Osteocyte (in vitro differentiated cells): ENCODE measurements at regions not wholly inside any gene's neighbourhood (a gene's known extent, or its start where the extent isn't known, plus 50 kb on each side); places are given as distances from the start of the nearest gene placed in this dataset.
A peak's percentile ranks its signal among the peaks of the same experiment; 100 is the strongest.

Source experiments
- DNase-seq: peaks from one replicate; pipeline ENCODE4 v3.0.0; 2021; ENCODE audit warnings: mixed read lengths; ENCODE audit not compliant: unreplicated experiment; ENCODE audit errors: extremely low spot score
- H3K27ac Mint-ChIP-seq: one replicate; pipeline ENCODE4 v1.8.0; 2021; ENCODE audit warnings: mild to moderate bottlenecking, mixed read lengths; ENCODE audit not compliant: unreplicated experiment
- H3K27me3 Mint-ChIP-seq: one replicate; pipeline ENCODE4 v1.8.0; 2021; ENCODE audit warnings: mixed read lengths; ENCODE audit not compliant: unreplicated experiment
- H3K36me3 Mint-ChIP-seq: one replicate; pipeline ENCODE4 v1.8.0; 2021; ENCODE audit warnings: mixed read lengths; ENCODE audit not compliant: unreplicated experiment
- H3K4me1 Mint-ChIP-seq: one replicate; pipeline ENCODE4 v1.8.0; 2021; ENCODE audit warnings: mixed read lengths; ENCODE audit not compliant: unreplicated experiment
- H3K4me3 Mint-ChIP-seq: one replicate; pipeline ENCODE4 v1.8.0; 2021; ENCODE audit warnings: mild to moderate bottlenecking, moderate library complexity, mixed read lengths; ENCODE audit not compliant: unreplicated experiment
- H3K9me3 Mint-ChIP-seq: one replicate; pipeline ENCODE4 v1.8.0; 2021; ENCODE audit warnings: mixed read lengths; ENCODE audit not compliant: unreplicated experiment
- TF ChIP-seq, protein P1 (sequence below): fragments of 200-600 bp; sonication (generic); IDR thresholded peaks from 2 replicates; pipeline ENCODE4 v1.5.0; 2021; ENCODE audit warnings: antibody characterized with exemption, mild to moderate bottlenecking, moderate library complexity

DNA sequence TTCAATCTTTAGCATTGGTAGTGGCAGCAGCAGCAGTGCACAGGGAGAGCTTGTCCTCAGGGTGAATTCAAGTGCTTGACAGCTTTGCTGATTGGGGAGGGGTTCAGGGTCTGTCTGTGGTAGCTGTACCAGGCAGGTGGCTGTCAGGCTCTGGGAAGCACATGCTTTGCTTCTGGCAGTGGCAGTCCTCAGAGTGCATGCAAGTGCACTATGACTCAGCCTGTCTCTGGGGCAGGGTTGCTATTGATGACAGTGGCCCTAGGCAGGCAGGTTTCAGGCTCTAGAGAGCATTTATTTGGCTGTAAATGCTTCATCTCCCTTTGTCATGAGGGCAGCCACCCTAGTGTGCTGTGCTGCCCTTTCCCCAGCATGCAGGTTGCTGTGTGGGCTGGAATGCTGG is 251.9 kb upstream of the LRRC7 start:
- no peak for DNase-seq
- Mint-ChIP-seq H3K9me3 (peaks cover 14% of the 10 kb centered on the region), H3K27me3 (peaks cover 4% of the 10 kb centered on the region), H3K4me3 (no peak overlapping the region), H3K4me1 (no peaks in the 10 kb centered on the region), H3K36me3 (no peaks in the 10 kb centered on the region), H3K27ac (no peak overlapping the region)
- TF ChIP-seq, protein P1, sequence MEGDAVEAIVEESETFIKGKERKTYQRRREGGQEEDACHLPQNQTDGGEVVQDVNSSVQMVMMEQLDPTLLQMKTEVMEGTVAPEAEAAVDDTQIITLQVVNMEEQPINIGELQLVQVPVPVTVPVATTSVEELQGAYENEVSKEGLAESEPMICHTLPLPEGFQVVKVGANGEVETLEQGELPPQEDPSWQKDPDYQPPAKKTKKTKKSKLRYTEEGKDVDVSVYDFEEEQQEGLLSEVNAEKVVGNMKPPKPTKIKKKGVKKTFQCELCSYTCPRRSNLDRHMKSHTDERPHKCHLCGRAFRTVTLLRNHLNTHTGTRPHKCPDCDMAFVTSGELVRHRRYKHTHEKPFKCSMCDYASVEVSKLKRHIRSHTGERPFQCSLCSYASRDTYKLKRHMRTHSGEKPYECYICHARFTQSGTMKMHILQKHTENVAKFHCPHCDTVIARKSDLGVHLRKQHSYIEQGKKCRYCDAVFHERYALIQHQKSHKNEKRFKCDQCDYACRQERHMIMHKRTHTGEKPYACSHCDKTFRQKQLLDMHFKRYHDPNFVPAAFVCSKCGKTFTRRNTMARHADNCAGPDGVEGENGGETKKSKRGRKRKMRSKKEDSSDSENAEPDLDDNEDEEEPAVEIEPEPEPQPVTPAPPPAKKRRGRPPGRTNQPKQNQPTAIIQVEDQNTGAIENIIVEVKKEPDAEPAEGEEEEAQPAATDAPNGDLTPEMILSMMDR, result no peak

DNA sequence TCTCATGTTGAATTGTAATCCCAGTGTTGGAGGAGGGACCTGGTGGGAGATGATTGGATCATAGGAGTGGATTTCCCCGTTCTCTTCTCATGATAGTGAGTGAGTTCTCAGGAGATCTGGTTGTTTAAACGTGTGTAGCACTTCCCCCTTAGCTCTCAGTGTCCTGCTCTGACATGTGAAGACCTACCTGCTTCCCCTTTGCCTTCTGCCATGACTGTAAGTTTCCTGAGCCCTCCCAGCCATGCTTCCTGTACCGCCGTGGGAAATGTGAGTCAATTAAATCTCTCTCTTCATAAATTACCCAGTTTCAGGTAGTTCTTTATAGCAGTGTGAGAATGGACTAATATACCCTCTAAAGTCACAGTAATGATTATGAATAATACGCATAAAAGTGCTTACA is 248.4 kb upstream of the LRRC7 start:
- Mint-ChIP-seq H3K4me3 (no peak overlapping the region), H3K27me3 (peaks cover 4% of the 10 kb centered on the region), H3K27ac (no peak overlapping the region), H3K9me3 (peaks cover 4% of the 10 kb centered on the region), H3K4me1 (peaks cover 2% of the 10 kb centered on the region), H3K36me3 (no peaks in the 10 kb centered on the region)
- TF ChIP-seq, protein P1, result no peak
- DNase-seq, result no peak

DNA sequence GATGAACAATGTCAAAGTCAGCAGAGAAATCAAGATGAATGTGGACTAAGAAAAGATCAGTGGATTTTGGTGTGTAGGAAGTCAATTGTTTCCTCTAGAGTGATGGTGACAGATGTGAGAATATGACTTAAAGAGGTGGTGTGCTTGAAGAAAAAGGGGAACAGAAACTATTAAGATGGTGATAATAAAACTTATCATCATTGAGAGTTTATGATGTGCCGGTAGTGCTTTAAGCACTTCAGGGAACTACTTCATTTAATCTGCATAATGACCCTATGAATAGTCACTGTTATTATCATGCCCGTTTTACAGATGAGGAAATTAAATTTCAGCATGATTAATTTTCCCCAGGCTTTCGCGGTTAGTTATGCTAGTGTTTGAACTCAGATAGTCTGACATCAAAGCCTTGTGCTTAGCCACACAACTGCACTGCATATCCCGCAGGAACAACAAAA is 246.9 kb upstream of the LRRC7 start:
- Mint-ChIP-seq H3K4me3 (no peak overlapping the region), H3K9me3 (no peaks in the 10 kb centered on the region), H3K27me3 (peaks cover 4% of the 10 kb centered on the region), H3K4me1 (peaks cover 2% of the 10 kb centered on the region), H3K27ac (no peak overlapping the region), H3K36me3 (no peaks in the 10 kb centered on the region)
- TF ChIP-seq, protein P1, result no peak
- no peak for DNase-seq

DNA sequence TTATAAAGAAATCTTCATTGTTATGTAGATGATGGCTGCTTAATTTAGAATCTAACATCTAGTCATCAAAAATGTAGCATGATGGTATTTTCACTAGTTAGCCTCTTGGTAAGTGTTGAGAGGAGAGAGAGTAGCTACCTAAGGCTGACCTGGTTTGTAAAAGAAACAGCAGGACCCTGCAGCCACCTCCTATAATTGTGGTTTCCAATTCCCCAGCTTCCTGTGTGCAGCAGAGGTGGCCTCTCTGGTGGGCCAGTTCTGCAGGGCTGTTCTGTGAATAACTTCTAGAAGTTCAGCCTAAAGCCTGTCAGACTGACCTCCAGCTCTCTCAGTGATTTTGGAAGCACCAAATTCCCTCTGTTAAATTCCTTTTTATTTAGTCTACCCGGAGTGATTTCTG is 246.4 kb upstream of the LRRC7 start:
- Mint-ChIP-seq H3K27ac (no peak overlapping the region), H3K9me3 (no peaks in the 10 kb centered on the region), H3K36me3 (no peaks in the 10 kb centered on the region), H3K4me1 (peaks cover 2% of the 10 kb centered on the region), H3K27me3 (peaks cover 4% of the 10 kb centered on the region), H3K4me3 (no peak overlapping the region)
- TF ChIP-seq, protein P1, result no peak
- no peak for DNase-seq

DNA sequence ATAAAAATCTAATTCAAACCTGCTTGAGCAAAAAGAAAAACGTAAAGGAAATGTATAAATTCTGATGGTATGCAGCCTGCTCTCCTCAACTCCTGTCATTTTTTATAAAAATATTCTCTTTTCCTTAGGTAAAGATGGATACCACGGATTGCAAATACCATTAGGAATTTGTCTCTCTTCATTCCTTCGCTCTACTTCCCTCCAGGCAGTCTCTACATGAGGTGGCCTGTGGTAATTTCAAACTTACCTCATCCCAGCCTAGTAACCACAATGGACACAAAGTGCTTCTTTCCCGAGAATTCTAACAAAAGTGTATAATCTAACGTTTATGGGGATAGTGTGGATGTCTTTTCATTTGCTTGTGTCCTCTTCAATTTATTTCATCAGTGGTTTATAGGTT is 239.5 kb upstream of the LRRC7 start:
- no peaks in the 10 kb centered on the region for H3K27me3 Mint-ChIP-seq
- TF ChIP-seq, protein P1, result no peak
- DNase-seq, result no peak
- peaks cover 11% of the 10 kb centered on the region for H3K4me1 Mint-ChIP-seq
- peak overlapping the region; percentile 12 for H3K27ac Mint-ChIP-seq
- no peaks in the 10 kb centered on the region for H3K36me3 Mint-ChIP-seq
- peaks cover 7% of the 10 kb centered on the region for H3K9me3 Mint-ChIP-seq
- no peak overlapping the region for H3K4me3 Mint-ChIP-seq
